GM18861 (cell line): ENCODE measurements at regions not wholly inside any gene's neighbourhood (a gene's known extent, or its start where the extent isn't known, plus 50 kb on each side); places are given as distances from the start of the nearest gene placed in this dataset.

Source experiments
- ATAC-seq: cut with Tn5 transposase; IDR thresholded peaks from one replicate; pipeline ENCODE4 v1.9.1; 2021; ENCODE audit not compliant: unreplicated experiment

GRCh38 chr2:128623776-128624761 lies 305.4 kb upstream of the HS6ST1 start:
- ATAC-seq: peak; percentile 93

- ATAC-seq: no peak
These were observed 306.3 kb upstream of the HS6ST1 start for GRCh38 chr2:128624956-128625355.

- ATAC-seq: no peak
These were observed 306.8 kb upstream of the HS6ST1 start for GRCh38 chr2:128625421-128625820.

- ATAC-seq: no peak
These were observed 307.5 kb upstream of the HS6ST1 start for GRCh38 chr2:128625963-128626759.

- no peak for ATAC-seq
These were observed 308.3 kb upstream of the HS6ST1 start for GRCh38 chr2:128626760-128627511.

GRCh38 chr2:128628206-128628605 lies 309.5 kb upstream of the HS6ST1 start:
- no peak for ATAC-seq

GRCh38 chr2:128628996-128629395 lies 310.3 kb upstream of the HS6ST1 start:
- no peak for ATAC-seq

GRCh38 chr2:128630974-128631697 lies 312.5 kb upstream of the HS6ST1 start:
- no peak for ATAC-seq

- no peak for ATAC-seq
These were observed 313.2 kb upstream of the HS6ST1 start for GRCh38 chr2:128631698-128632500.

GRCh38 chr2:128632501-128632800 lies 313.8 kb upstream of the HS6ST1 start:
- ATAC-seq: no peak

- no peak for ATAC-seq
These were observed 314.8 kb upstream of the HS6ST1 start for GRCh38 chr2:128633501-128633900.

- no peak for ATAC-seq
These were observed 316.8 kb upstream of the HS6ST1 start for GRCh38 chr2:128635361-128635900.

GRCh38 chr2:128636802-128637147 lies 318.1 kb upstream of the HS6ST1 start:
- ATAC-seq: no peak

GRCh38 chr2:128637481-128638155 lies 318.9 kb upstream of the HS6ST1 start:
- no peak for ATAC-seq

- no peak for ATAC-seq
These were observed 319.9 kb upstream of the HS6ST1 start for GRCh38 chr2:128638341-128639119.

- ATAC-seq: no peak
These were observed 320.4 kb upstream of the HS6ST1 start for GRCh38 chr2:128639120-128639477.

GRCh38 chr2:128639693-128640092 lies 321.0 kb upstream of the HS6ST1 start:
- no peak for ATAC-seq

- no peak for ATAC-seq
These were observed 321.6 kb upstream of the HS6ST1 start for GRCh38 chr2:128640166-128640844.
